WTC11 (cell line): ENCODE measurements at regions not wholly inside any gene's neighbourhood (a gene's known extent, or its start where the extent isn't known, plus 50 kb on each side); places are given as distances from the start of the nearest gene placed in this dataset.

Experiments used
- ATAC-seq: fragments of 200-7000 bp; cut with Tn5 transposase; 2 replicates; pipeline ENCODE4 v1.10.0; 2021; ENCODE audit warnings: mild to moderate bottlenecking, moderate library complexity
- CTCF ChIA-PET: fragments of 300-600 bp; sonication (Branson Sonifier 250); formaldehyde crosslinking; loops from one replicate; lab custom pipeline; 2021; ENCODE audit warnings: antibody characterized with exemption; lab: Charles Lee
- POLR2A ChIA-PET: fragments of 350-600 bp; sonication (Branson Sonifier 250); formaldehyde crosslinking; loops from one replicate; lab custom pipeline; 2021; ENCODE audit warnings: antibody characterized with exemption; lab: Charles Lee
- DNase-seq: peaks from one replicate; pipeline ENCODE4 v3.0.0; 2021; ENCODE audit warnings: low spot score
- H3K27ac Mint-ChIP-seq: 2 replicates; pipeline ENCODE4 v1.8.0; 2021; ENCODE audit warnings: mixed read lengths
- H3K27me3 Mint-ChIP-seq: 2 replicates; pipeline ENCODE4 v1.8.0; 2021; ENCODE audit warnings: low read depth, mild to moderate bottlenecking, moderate library complexity, mixed read lengths
- H3K36me3 Mint-ChIP-seq: 2 replicates; pipeline ENCODE4 v1.8.0; 2021; ENCODE audit warnings: mixed read lengths
- H3K4me1 Mint-ChIP-seq: 2 replicates; pipeline ENCODE4 v1.8.0; 2022; ENCODE audit warnings: mixed read lengths
- H3K4me3 Mint-ChIP-seq: 2 replicates; pipeline ENCODE4 v1.8.0; 2021; ENCODE audit warnings: mild to moderate bottlenecking, moderate library complexity, mixed read lengths
- H3K9me3 Mint-ChIP-seq: 2 replicates; pipeline ENCODE4 v1.8.0; 2021; ENCODE audit warnings: mixed read lengths
- ATF1 ChIP-seq: sonication (generic); formaldehyde crosslinking; IDR thresholded peaks from 2 replicates; pipeline ENCODE4 v1.8.1; 2023; ENCODE audit warnings: mild to moderate bottlenecking, moderate library complexity, missing genetic modification reagents
- CREM ChIP-seq: sonication (generic); formaldehyde crosslinking; IDR thresholded peaks from 2 replicates; pipeline ENCODE4 v1.8.1; 2022; ENCODE audit warnings: mild to moderate bottlenecking, missing genetic modification reagents, moderate library complexity
- ELF4 ChIP-seq: sonication (generic); formaldehyde crosslinking; IDR thresholded peaks from 2 replicates; pipeline ENCODE4 v1.8.1; 2022; ENCODE audit warnings: low read depth, mild to moderate bottlenecking, moderate library complexity, missing genetic modification reagents
- ETV6 ChIP-seq: sonication (generic); formaldehyde crosslinking; IDR thresholded peaks from 2 replicates; pipeline ENCODE4 v1.8.1; 2022; ENCODE audit warnings: mild to moderate bottlenecking, missing genetic modification reagents
- FOXJ3 ChIP-seq: sonication (generic); formaldehyde crosslinking; IDR thresholded peaks from 2 replicates; pipeline ENCODE4 v1.9.0; 2021; ENCODE audit warnings: missing genetic modification reagents, mild to moderate bottlenecking, borderline replicate concordance
- FOXP1 ChIP-seq: sonication (generic); formaldehyde crosslinking; IDR thresholded peaks from 2 replicates; pipeline ENCODE4 v1.8.0; 2022; ENCODE audit warnings: missing genetic modification reagents, mild to moderate bottlenecking, moderate library complexity, borderline replicate concordance
- GRHL2 ChIP-seq: fragments of 250-450 bp; sonication (Bioruptor Pico); IDR thresholded peaks from 2 replicates; pipeline ENCODE4 v1.8.0; 2022; ENCODE audit warnings: mild to moderate bottlenecking, moderate library complexity; ENCODE audit not compliant: insufficient replicate concordance, severe bottlenecking
- MXD4 ChIP-seq: fragments of 250-450 bp; sonication (Bioruptor Pico); IDR thresholded peaks from 2 replicates; pipeline ENCODE4 v1.8.0; 2021; ENCODE audit warnings: mild to moderate bottlenecking, moderate library complexity, borderline replicate concordance
- MYBL2 ChIP-seq: sonication (generic); formaldehyde crosslinking; IDR thresholded peaks from 2 replicates; pipeline ENCODE4 v1.8.1; 2023; ENCODE audit warnings: mild to moderate bottlenecking, moderate library complexity, missing genetic modification reagents
- NFE2L1 ChIP-seq: sonication (generic); formaldehyde crosslinking; IDR thresholded peaks from 2 replicates; pipeline ENCODE4 v1.8.1; 2023; ENCODE audit warnings: missing genetic modification reagents
- SP1 ChIP-seq: sonication (generic); formaldehyde crosslinking; conservative IDR thresholded peaks from 2 replicates; pipeline ENCODE4 v1.8.1; 2022; ENCODE audit warnings: missing genetic modification reagents
- ZNF121 ChIP-seq: sonication (generic); formaldehyde crosslinking; IDR thresholded peaks from 2 replicates; pipeline ENCODE4 v1.8.0; 2023; ENCODE audit warnings: missing genetic modification reagents
- ZNF138 ChIP-seq: sonication (generic); formaldehyde crosslinking; conservative IDR thresholded peaks from 2 replicates; pipeline ENCODE4 v1.8.1; 2022; ENCODE audit warnings: mild to moderate bottlenecking, moderate library complexity, missing genetic modification reagents
- ZNF317 ChIP-seq: sonication (generic); formaldehyde crosslinking; IDR thresholded peaks from 2 replicates; pipeline ENCODE4 v1.8.1; 2023; ENCODE audit warnings: low read depth, mild to moderate bottlenecking, moderate library complexity, missing genetic modification reagents, borderline replicate concordance
- ZNF396 ChIP-seq: fragments of 250-450 bp; sonication (Bioruptor Pico); IDR thresholded peaks from 2 replicates; pipeline ENCODE4 v1.8.0; 2021; ENCODE audit warnings: mild to moderate bottlenecking, moderate library complexity, borderline replicate concordance
- TF ChIP-seq, protein P1 (sequence below): sonication (generic); formaldehyde crosslinking; IDR thresholded peaks from 2 replicates; pipeline ENCODE4 v1.8.1; 2023; ENCODE audit warnings: mild to moderate bottlenecking, missing genetic modification reagents, borderline replicate concordance
- TF ChIP-seq, protein P2 (sequence below): sonication (generic); formaldehyde crosslinking; IDR thresholded peaks from 2 replicates; pipeline ENCODE4 v1.8.0; 2022; ENCODE audit warnings: mild to moderate bottlenecking, missing genetic modification reagents
- TF ChIP-seq, protein P3 (sequence below): fragments of 250-450 bp; sonication (Bioruptor Pico); IDR thresholded peaks from 2 replicates; pipeline ENCODE4 v1.9.0; 2021; ENCODE audit warnings: mild to moderate bottlenecking
- TF ChIP-seq, protein P4 (sequence below): sonication (generic); formaldehyde crosslinking; conservative IDR thresholded peaks from 2 replicates; pipeline ENCODE4 v1.8.1; 2022; ENCODE audit warnings: mild to moderate bottlenecking, missing genetic modification reagents
- TF ChIP-seq, protein P5 (sequence below): sonication (generic); formaldehyde crosslinking; IDR thresholded peaks from 2 replicates; pipeline ENCODE4 v1.8.1; 2022; ENCODE audit warnings: missing genetic modification reagents, borderline replicate concordance
- TF ChIP-seq, protein P6 (sequence below): sonication (generic); formaldehyde crosslinking; IDR thresholded peaks from 2 replicates; pipeline ENCODE4 v1.8.1; 2023; ENCODE audit warnings: mild to moderate bottlenecking, missing genetic modification reagents
- TF ChIP-seq, protein P7 (sequence below): sonication (generic); formaldehyde crosslinking; IDR thresholded peaks from 2 replicates; pipeline ENCODE4 v1.8.1; 2023; ENCODE audit warnings: mild to moderate bottlenecking, missing genetic modification reagents

DNA sequence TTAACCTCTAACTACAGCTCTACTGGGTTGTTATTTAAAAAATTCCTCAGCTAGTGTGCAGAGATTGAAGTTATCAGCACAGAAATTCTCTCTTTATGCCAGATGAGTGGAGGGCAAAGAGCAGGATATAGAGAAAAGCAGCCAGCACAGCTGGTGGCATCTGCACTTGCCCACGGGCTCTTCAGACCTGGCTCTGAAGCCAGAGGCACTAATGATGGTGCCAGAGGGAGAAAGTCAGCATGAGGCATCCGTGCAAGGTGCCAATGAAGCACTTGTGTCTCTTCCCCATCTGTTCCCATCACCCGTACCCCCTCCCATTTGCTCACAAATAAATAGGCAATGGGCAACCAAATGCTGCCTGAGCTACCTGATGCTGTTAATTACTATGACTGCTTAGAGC is 138.9 kb downstream of the OLFM4 start:
- TF ChIP-seq FOXJ3 (CRISPR knock-in tag): no peak
- TF ChIP-seq, protein P1, sequence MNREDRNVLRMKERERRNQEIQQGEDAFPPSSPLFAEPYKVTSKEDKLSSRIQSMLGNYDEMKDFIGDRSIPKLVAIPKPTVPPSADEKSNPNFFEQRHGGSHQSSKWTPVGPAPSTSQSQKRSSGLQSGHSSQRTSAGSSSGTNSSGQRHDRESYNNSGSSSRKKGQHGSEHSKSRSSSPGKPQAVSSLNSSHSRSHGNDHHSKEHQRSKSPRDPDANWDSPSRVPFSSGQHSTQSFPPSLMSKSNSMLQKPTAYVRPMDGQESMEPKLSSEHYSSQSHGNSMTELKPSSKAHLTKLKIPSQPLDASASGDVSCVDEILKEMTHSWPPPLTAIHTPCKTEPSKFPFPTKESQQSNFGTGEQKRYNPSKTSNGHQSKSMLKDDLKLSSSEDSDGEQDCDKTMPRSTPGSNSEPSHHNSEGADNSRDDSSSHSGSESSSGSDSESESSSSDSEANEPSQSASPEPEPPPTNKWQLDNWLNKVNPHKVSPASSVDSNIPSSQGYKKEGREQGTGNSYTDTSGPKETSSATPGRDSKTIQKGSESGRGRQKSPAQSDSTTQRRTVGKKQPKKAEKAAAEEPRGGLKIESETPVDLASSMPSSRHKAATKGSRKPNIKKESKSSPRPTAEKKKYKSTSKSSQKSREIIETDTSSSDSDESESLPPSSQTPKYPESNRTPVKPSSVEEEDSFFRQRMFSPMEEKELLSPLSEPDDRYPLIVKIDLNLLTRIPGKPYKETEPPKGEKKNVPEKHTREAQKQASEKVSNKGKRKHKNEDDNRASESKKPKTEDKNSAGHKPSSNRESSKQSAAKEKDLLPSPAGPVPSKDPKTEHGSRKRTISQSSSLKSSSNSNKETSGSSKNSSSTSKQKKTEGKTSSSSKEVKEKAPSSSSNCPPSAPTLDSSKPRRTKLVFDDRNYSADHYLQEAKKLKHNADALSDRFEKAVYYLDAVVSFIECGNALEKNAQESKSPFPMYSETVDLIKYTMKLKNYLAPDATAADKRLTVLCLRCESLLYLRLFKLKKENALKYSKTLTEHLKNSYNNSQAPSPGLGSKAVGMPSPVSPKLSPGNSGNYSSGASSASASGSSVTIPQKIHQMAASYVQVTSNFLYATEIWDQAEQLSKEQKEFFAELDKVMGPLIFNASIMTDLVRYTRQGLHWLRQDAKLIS (CRISPR knock-in tag): no peak
- DNase-seq: no peak
- no peak for ATAC-seq
- Mint-ChIP-seq H3K27me3 (peaks cover 30% of the 10 kb centered on the region), H3K36me3 (no peaks in the 10 kb centered on the region), H3K9me3 (0 out of 2 replicates have a peak, but pooled peaks cover 5% of the 10 kb centered on the region), H3K4me3 (no peak overlapping the region), H3K27ac (no peak overlapping the region), H3K4me1 (peaks cover 32% of the 10 kb centered on the region)
- ChIA-PET POLR2A (no interaction called here), CTCF (interaction anchor here (1.8 kb wide), 1 partner anchor 16 kb away, joined by 6 read pairs; no protein-coding TSS in a partner anchor)

DNA sequence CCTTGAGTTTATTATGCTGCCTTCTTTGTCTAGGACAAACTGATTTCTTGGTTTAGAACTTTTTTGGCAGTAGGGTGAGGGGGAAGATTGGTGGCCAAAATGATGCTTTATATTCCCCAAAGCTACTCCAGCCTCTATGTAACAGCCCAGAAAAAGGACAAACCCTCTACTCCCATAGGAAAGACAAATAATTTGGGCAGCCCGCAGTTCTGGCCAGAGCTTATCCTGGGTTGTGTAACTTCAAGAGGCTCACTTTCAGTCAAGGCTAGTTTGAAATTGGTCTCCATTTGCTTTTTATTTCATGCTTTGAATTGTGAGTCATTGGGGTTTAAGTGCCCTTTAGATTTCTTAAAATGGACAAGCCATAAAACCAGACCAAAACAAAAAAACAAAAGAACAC is 142.3 kb downstream of the OLFM4 start:
- Mint-ChIP-seq H3K27ac (no peak overlapping the region), H3K27me3 (peaks cover 14% of the 10 kb centered on the region), H3K36me3 (0 out of 2 replicates have a peak, but pooled peaks cover 4% of the 10 kb centered on the region), H3K4me3 (no peak overlapping the region), H3K4me1 (peaks cover 13% of the 10 kb centered on the region), H3K9me3 (peaks cover 15% of the 10 kb centered on the region)
- POLR2A ChIA-PET: no interaction called here
- TF ChIP-seq ZNF121 (CRISPR knock-in tag): no peak
- TF ChIP-seq SP1: no peak
- TF ChIP-seq ZNF396 (CRISPR knock-in tag): no peak
- no peak for TF ChIP-seq GRHL2
- no peak for TF ChIP-seq NFE2L1 (CRISPR knock-in tag)
- TF ChIP-seq ZNF317: no peak
- no peak for TF ChIP-seq ETV6 (CRISPR knock-in tag)
- no peak for TF ChIP-seq ZNF138 (CRISPR knock-in tag)
- TF ChIP-seq, protein P2, sequence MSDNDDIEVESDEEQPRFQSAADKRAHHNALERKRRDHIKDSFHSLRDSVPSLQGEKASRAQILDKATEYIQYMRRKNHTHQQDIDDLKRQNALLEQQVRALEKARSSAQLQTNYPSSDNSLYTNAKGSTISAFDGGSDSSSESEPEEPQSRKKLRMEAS: no peak
- TF ChIP-seq ATF1 (CRISPR knock-in tag): no peak
- TF ChIP-seq MYBL2: no peak
- TF ChIP-seq FOXP1: no peak
- TF ChIP-seq, protein P3, sequence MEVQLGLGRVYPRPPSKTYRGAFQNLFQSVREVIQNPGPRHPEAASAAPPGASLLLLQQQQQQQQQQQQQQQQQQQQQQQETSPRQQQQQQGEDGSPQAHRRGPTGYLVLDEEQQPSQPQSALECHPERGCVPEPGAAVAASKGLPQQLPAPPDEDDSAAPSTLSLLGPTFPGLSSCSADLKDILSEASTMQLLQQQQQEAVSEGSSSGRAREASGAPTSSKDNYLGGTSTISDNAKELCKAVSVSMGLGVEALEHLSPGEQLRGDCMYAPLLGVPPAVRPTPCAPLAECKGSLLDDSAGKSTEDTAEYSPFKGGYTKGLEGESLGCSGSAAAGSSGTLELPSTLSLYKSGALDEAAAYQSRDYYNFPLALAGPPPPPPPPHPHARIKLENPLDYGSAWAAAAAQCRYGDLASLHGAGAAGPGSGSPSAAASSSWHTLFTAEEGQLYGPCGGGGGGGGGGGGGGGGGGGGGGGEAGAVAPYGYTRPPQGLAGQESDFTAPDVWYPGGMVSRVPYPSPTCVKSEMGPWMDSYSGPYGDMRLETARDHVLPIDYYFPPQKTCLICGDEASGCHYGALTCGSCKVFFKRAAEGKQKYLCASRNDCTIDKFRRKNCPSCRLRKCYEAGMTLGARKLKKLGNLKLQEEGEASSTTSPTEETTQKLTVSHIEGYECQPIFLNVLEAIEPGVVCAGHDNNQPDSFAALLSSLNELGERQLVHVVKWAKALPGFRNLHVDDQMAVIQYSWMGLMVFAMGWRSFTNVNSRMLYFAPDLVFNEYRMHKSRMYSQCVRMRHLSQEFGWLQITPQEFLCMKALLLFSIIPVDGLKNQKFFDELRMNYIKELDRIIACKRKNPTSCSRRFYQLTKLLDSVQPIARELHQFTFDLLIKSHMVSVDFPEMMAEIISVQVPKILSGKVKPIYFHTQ (CRISPR knock-in tag): no peak
- no peak for TF ChIP-seq ELF4 (CRISPR knock-in tag)
- no peak for TF ChIP-seq MXD4 (CRISPR knock-in tag)
- TF ChIP-seq, protein P4, sequence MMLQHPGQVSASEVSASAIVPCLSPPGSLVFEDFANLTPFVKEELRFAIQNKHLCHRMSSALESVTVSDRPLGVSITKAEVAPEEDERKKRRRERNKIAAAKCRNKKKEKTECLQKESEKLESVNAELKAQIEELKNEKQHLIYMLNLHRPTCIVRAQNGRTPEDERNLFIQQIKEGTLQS (CRISPR knock-in tag): no peak
- TF ChIP-seq, protein P5, sequence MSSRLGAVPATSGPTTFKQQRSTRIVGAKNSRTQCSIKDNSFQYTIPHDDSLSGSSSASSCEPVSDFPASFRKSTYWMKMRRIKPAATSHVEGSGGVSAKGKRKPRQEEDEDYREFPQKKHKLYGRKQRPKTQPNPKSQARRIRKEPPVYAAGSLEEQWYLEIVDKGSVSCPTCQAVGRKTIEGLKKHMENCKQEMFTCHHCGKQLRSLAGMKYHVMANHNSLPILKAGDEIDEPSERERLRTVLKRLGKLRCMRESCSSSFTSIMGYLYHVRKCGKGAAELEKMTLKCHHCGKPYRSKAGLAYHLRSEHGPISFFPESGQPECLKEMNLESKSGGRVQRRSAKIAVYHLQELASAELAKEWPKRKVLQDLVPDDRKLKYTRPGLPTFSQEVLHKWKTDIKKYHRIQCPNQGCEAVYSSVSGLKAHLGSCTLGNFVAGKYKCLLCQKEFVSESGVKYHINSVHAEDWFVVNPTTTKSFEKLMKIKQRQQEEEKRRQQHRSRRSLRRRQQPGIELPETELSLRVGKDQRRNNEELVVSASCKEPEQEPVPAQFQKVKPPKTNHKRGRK: no peak
- no peak for TF ChIP-seq CREM (CRISPR knock-in tag)
- TF ChIP-seq, protein P6, sequence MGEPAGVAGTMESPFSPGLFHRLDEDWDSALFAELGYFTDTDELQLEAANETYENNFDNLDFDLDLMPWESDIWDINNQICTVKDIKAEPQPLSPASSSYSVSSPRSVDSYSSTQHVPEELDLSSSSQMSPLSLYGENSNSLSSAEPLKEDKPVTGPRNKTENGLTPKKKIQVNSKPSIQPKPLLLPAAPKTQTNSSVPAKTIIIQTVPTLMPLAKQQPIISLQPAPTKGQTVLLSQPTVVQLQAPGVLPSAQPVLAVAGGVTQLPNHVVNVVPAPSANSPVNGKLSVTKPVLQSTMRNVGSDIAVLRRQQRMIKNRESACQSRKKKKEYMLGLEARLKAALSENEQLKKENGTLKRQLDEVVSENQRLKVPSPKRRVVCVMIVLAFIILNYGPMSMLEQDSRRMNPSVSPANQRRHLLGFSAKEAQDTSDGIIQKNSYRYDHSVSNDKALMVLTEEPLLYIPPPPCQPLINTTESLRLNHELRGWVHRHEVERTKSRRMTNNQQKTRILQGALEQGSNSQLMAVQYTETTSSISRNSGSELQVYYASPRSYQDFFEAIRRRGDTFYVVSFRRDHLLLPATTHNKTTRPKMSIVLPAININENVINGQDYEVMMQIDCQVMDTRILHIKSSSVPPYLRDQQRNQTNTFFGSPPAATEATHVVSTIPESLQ: no peak
- TF ChIP-seq, protein P7, sequence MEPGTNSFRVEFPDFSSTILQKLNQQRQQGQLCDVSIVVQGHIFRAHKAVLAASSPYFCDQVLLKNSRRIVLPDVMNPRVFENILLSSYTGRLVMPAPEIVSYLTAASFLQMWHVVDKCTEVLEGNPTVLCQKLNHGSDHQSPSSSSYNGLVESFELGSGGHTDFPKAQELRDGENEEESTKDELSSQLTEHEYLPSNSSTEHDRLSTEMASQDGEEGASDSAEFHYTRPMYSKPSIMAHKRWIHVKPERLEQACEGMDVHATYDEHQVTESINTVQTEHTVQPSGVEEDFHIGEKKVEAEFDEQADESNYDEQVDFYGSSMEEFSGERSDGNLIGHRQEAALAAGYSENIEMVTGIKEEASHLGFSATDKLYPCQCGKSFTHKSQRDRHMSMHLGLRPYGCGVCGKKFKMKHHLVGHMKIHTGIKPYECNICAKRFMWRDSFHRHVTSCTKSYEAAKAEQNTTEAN (CRISPR knock-in tag): no peak
- DNase-seq (no peak), ATAC-seq (no peak)
- CTCF ChIA-PET: interaction anchor here (0.8 to 1.7 kb wide), 3 partner anchors 19 to 203 kb away, joined by 4 to 5 read pairs (median 5); no protein-coding TSS in a partner anchor
